HL-60/S4 treated with retinoic acid at 250 ng/mL for 4 days and 3 days (cell line): ENCODE measurements at regions not wholly inside any gene's neighbourhood (a gene's known extent, or its start where the extent isn't known, plus 50 kb on each side); places are given as distances from the start of the nearest gene placed in this dataset.
"Not testable (repeated sequence)": the region's sequence is repeated elsewhere in the genome, so short reads cannot be mapped to it uniquely, and the experiment has no call there.

ENCODE experiments used
- in situ Hi-C: fragments of 300-500 bp; cut with MboI; formaldehyde crosslinking; loops from 2 replicates; pipeline ENCODE4 v1.7.0; 2022; ENCODE audit warnings: low sequenced_read_pairs

DNA sequence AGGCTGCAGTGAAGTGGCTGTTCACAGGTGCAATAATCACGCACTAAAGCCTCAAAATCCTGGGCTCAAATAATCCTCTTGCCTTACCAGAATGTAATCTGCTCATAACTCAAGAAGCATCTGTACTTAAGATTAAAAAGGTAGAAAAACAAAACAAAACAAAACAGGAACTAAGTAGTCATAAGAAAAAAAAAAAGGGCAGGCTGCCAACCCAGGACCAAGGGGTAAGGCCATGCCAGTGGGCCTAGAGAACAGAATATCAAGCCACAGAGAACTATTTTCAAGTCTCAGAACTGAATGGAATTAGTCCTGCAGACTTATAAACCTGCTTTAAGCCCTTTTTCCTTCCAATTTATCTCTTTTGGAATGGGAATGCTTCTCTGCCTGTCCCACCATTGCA, 64.8 kb upstream of the TBC1D3K start:
- in situ Hi-C loops, result no loop called here

DNA sequence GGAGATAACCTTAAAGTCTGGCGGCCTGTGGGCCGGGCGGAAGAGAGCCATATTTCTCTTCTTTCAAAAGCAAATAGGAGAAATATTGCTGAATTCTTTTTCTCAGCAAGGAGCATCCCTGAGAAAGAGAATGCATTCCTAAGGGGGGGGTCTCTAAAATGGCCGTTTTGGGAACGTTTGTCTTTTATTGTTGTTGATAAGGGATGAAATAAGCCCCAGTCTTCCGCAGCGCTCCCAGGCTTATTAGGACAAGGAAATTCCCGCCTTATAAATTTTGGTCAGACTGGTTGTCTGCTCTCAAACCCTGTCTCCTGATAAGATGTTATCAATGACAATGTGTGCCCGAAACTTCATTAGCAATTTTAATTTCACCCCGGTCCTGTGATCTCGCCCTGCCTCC, 65.8 kb upstream of the TBC1D3K start:
- in situ Hi-C loops, result not testable (repeated sequence)

GRCh38 chr17:37856245-37856644, 68.0 kb upstream of the TBC1D3K start:
- in situ Hi-C loops, result no loop called here

DNA sequence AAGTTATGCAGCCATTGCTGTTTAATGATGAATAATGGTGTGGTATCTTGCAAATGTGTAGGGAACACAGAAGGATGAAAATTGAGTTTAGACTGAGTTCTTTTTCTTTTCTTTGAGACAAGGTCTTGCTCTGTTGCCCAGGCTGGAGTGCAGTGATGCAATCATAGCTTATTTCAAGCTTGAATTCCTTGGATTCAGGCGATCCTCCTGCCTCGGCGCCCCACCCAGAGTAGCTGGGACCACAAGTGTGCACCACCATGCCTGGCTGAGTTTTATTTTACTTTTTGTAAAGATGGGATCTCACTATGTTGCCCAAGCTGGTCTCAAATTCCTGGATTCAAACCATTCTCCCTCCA, 74.6 kb upstream of the TBC1D3K start:
- in situ Hi-C loops, result no loop called here

DNA sequence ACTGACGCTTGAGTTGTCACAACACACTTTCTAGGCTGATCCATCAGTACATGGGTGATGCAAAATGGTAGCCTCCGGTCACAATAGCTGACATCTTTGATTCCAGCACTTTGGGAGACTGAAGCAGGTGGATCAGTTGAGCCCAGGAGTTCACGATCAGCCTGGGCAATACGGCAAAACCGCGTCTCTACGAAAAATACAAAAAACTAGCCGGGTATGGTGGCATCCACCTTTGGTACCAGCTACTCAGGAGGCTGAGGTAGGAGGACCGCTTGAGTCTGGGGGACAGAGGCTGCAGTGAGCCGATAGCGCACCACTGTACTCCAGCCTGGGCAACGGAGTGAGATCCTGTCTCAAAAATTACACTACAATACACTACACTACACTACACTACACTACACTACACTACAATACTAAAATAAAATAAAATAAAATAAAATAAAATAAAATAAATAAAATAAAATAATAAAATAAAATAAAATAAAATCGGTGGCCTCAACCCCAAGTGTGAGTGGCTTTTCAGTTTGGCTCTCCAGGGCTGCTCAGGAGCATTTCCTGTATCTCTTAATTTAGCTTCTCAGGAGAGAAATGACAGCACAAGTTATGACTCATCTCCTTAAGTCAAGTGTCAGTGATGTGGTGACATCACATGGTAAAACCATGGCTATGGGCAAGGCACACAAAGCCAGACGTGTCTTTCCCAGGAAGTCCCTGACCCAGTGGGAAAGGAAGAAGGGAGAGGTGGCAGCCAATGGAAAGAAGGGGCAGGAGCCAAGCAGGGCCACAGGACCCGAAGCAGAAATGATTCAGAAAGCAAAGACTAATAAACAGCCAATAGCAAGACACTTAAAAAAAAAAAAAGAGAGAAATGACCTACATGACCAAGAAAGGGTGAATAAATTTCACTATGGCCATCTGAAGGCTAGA, 75.3 kb upstream of the TBC1D3K start:
- in situ Hi-C loops, result no loop called here

DNA sequence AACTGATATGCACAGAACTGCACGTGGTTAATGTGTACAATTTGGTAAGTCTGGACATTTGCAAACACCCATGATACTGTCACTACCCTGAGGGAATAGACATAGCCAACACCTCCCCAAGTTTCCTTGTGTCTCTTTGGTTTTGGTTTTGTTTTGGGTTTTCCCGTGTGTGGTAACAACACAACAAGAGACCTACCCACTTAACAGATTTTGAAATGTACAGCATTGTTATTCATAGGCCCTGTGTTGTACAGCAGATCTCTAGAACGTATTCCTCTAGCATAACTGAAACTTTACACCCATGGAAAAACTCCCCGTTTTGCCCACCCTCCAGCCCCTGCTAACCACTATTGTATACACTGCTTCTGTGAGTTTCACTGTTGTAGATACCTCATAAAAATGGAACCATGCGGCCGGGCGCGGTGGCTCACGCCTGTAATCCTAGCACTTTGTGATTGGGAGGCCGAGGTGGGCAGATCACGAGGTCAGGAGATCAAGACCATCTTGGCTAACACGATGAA, 76.3 kb upstream of the TBC1D3K start:
- in situ Hi-C loops, result no loop called here

GRCh38 chr17:37847102-37847501, 77.1 kb upstream of the TBC1D3K start:
- in situ Hi-C loops, result no loop called here

DNA sequence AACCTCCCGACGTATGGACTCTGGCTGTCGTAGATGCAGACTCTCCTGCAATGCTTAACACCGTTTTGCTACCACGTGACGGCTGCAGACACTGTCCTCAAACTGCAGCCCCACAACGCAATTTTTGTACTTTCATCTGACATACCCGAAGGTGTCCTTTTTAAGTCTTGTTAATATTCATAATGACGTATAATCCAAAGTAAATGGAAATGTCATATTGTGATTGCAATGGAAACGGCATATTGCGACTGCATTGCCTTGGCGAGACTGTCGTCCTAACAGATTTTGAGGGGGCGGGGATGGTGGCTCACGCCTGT, 79.3 kb upstream of the TBC1D3K start:
- in situ Hi-C loops, result no loop called here

DNA sequence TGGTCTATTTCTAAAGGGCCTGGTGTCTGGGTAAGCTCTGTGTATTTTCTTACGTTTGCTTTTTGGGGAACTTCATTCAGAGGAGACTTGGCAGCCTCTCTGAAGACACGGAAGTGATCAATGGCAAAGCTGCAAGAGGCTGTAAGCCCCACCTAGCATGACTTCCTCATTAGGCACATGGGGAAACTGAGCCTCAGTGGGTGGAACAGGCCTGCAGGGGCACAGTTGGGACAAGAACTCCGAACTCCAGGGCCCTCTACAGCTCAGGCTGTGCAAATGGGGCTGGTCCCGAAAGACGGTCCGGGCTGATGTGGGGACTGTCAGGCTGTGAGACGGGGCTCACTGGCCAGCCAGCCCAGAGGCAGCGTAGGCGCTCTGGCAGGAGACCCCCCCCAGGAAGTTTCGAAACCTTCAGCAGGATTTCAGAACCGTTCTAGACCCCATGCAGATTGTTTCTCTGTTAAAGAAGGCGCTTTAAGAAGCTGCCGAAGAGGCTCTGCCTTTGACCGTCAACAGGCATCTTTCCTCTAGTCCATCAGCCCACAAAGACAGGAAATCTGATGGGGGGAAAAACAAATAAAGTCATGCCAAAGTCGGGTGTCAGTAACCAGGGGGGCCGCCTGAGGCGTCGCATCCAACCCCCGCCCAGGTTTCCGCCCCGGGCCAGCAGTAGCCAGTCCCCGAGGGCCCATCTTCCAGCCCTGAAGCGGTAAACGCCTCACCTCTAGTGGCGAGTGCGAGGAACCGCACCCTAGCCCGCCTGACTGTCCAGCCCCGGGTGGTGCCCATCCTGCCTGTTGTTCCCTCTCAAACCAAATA, 79.8 kb upstream of the TBC1D3K start:
- in situ Hi-C loops, result no loop called here

- in situ Hi-C loops, result no loop called here
These were observed 81.8 kb upstream of the TBC1D3K start for GRCh38 chr17:37842401-37842800.

DNA sequence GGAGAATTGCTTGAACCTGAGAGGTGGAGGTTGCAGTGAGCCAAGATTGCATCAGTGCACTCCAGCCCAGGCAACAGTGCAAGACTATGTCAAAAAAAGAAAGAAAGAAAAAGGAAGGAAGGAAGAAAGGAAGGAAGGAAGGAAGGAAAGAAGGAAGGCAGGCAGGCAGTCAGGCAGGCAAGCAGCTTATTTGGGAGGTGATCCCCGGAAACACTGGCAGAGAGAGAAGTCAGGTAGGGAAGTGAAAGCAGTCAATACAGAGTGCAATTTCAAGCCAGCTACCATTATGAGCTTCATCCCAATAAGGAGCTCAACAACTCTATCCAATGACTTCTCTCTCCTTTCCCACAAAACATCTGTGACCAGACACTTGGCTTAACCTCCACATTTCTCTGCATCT, 83.0 kb upstream of the TBC1D3K start:
- in situ Hi-C loops, result no loop called here

- in situ Hi-C loops, result no loop called here
These were observed 83.6 kb upstream of the TBC1D3K start for GRCh38 chr17:37840576-37840975.

GRCh38 chr17:37839196-37839978, 84.8 kb upstream of the TBC1D3K start:
- in situ Hi-C loops, result no loop called here

DNA sequence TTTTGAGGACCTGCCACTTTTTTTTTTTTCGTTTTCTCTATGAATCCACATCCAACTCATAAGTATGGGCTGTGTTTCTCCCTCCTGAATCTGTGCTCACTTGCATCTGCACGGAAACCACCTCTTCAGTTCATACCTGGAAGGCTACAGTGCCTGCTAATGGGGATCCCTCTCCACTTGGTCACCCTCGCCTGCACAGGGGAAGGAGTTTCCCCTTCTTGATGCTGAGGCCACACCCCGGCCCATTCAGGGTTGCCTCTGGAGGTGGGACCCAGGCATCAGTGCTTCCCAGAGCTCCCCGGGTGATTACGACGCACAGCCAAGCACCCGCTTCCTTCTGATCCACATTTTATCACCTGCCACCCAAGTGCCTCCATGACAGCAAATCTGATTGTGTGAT, 85.9 kb upstream of the TBC1D3K start:
- in situ Hi-C loops, result no loop called here

GRCh38 chr17:37836593-37836992, 87.6 kb upstream of the TBC1D3K start:
- in situ Hi-C loops, result no loop called here

GRCh38 chr17:37834168-37834567, 89.3 kb upstream of the HNF1B start:
- in situ Hi-C loops, result no loop called here

DNA sequence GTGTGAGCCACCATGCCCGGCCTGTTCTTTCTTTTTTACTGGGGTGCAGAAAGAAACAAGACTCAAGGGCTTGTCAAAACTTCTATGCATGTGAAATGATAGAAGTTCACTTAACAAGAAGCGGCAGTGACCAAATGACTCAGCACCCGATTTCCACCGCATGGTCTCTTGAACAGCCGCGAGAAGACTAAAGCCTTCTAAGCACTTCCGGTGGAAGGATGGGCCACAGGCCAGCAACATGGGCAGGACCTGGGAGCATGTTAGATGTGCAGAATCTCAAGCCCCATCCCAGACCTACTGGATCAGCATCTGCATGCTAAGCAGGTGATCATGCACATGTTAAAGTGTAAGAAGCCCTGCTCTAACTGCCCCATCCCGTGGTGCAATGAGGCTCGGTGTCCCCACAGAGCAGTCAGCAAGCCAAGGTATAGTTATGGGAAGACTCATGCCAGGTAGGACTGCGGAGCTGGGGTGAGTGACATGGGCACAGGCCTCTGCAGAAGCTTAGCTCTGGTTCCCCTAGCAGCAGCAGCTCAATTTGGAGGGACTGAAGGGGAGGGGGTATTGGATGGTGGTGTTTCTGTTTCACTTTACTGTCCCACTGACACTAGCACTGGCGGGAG, 88.5 kb upstream of the HNF1B start:
- in situ Hi-C loops, result no loop called here

DNA sequence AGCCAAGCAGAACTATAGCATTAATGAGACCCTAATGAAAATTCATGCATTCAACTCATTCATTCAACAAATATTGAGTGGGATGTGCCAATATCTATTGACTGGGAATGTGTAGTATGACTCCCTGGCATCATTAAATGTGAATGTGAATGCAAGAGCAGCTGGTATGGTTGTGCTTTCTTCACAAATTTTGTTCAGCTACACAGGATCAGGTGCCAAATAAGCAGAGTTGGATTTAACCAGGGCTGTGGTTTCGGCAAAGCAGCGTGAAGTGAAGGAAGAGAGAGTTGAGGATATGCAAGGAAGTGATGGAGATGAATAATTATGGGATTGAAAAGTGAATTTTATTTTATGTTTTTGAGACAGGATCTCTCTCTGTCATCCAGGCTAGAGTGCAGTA, 87.1 kb upstream of the HNF1B start:
- in situ Hi-C loops, result no loop called here

DNA sequence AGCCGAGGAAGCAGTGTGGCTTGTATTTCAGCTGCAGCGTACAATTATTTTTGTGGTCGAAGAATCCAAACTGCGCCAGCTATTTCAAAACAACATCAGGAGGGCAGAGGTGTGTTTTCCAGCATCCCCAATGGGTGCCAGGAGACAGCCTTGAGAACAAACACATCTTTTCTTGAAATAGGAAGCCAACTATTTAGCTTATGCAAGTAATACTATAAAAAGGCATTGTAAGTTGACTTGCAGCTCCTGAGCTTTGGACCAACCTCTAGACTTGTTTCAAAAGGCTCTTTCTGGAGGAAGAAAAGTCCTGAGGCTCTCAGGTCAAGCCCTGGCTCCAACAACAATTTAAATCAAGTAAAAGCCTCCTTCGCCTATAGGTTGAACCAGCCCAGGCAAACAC, 86.6 kb upstream of the HNF1B start:
- in situ Hi-C loops, result no loop called here

- in situ Hi-C loops, result no loop called here
These were observed 85.5 kb upstream of the HNF1B start for GRCh38 chr17:37830151-37830993.
